Stimulated activated CD4-positive, alpha-beta T cell treated with anti-CD3 and anti-CD28 coated beads, Interleukin-4, amount 100 ng/mL, for 48 hours (primary cell): ENCODE measurements at regions not wholly inside any gene's neighbourhood (a gene's known extent, or its start where the extent isn't known, plus 50 kb on each side); places are given as distances from the start of the nearest gene placed in this dataset.

ENCODE experiments used
- DNase-seq, 2 donors: peaks; one replicate each; pipeline ENCODE4 v3.0.0-alpha.2; 2020; ENCODE audit warnings: low read depth in 2 of 2

- DNase-seq, result no peak
These were observed 119.5 kb upstream of the RIMBP3 start for GRCh38 chr22:18731075-18731666.

GRCh38 chr22:18730410-18730809 is 118.7 kb upstream of the RIMBP3 start:
- peak; percentile 59 to 68 for DNase-seq
